ENCODE measurements at regions not wholly inside any gene's neighbourhood (a gene's known extent, or its start where the extent isn't known, plus 50 kb on each side); places are given as distances from the start of the nearest gene placed in this dataset.

DNA sequence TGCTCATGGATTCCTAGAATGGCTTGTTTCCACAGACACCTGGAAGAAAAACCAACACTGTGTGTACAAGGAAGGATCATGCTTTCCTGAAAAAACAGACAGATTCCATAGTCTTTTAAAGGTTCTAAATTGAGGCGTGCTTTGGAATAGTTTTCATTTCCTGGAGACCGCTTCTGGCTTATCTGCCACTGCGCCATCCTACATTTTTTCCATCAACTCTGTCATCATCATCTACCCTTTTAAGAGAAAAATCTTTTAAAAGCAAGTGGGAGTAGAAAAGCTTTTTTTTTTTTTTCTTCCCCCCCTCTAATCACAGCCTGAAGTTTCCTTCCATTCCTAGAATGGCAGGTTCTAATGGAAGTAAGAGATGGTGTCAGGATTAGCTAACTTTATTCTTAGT, 379.4 kb upstream of the C2CD4B start:
- intact Hi-C loops (cut with DNase I) = no loop called here
- TF ChIP-seq POLR2A (IDR thresholded peaks at IDR 0.05) (no peak), POLR2AphosphoS5 (IDR thresholded peaks at IDR 0.05; ENCODE audit: insufficient read depth in 1 of 2, low read depth in 1 of 2) (no peak)
- TF ChIP-seq, protein P1, sequence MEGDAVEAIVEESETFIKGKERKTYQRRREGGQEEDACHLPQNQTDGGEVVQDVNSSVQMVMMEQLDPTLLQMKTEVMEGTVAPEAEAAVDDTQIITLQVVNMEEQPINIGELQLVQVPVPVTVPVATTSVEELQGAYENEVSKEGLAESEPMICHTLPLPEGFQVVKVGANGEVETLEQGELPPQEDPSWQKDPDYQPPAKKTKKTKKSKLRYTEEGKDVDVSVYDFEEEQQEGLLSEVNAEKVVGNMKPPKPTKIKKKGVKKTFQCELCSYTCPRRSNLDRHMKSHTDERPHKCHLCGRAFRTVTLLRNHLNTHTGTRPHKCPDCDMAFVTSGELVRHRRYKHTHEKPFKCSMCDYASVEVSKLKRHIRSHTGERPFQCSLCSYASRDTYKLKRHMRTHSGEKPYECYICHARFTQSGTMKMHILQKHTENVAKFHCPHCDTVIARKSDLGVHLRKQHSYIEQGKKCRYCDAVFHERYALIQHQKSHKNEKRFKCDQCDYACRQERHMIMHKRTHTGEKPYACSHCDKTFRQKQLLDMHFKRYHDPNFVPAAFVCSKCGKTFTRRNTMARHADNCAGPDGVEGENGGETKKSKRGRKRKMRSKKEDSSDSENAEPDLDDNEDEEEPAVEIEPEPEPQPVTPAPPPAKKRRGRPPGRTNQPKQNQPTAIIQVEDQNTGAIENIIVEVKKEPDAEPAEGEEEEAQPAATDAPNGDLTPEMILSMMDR (IDR thresholded peaks at IDR 0.05) = no peak
- Histone ChIP-seq H3K9me3 (no peaks in the 10 kb centered on the region), H3K4me3 (no peak overlapping the region), H3K4me1 (peaks cover 22% of the 10 kb centered on the region), H3K36me3 (no peaks in the 10 kb centered on the region), H3K27me3 (no peaks in the 10 kb centered on the region), H3K27ac (no peak overlapping the region)
- no peak for DNase-seq (ENCODE audit: extremely low spot score in 2 of 2)

DNA sequence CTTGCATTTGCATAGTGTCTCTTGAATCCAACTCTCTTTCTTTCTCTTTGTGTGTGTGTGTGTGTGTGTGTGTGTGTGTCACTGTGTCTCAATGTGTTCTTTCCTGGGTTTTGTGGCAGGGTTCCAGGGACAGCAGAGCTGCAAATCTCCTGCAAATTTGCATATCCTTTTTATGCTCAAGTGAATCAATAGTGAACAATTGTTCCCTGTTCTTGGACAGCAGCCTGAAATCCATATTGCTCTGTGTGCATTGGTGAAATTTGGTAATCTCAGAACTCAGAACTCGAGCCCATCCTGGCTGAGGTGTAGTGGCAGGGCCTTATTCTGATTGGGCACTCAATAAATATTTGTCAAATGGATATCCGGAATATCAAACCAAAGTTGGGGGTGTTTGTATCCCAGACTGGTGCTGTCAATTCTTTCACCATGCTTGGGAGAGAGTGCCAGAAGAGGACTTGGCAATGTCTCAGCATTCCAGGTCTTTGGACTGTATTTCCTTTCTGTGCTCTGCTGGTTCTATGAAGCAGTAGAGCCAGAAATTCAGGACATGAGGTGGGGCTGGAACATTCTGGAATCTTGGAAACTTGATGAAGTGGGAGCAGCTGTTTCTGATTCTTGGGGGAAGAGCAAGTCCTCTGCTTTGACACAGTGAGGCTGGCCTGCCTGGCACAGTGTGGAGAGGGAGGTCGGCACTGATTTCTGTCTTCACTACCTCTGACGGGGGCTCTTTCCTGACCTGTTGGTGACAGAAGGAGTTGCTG, 380.6 kb upstream of the C2CD4B start:
- TF ChIP-seq, protein P1 (IDR thresholded peaks at IDR 0.05) = no peak
- TF ChIP-seq POLR2AphosphoS5 (IDR thresholded peaks at IDR 0.05; ENCODE audit: insufficient read depth in 1 of 2, low read depth in 1 of 2) (no peak), POLR2A (IDR thresholded peaks at IDR 0.05) (no peak)
- Histone ChIP-seq H3K4me3 (no peak overlapping the region), H3K4me1 (peaks cover 22% of the 10 kb centered on the region), H3K36me3 (no peaks in the 10 kb centered on the region), H3K27me3 (no peaks in the 10 kb centered on the region), H3K27ac (peak overlapping the region; percentile 61), H3K9me3 (no peaks in the 10 kb centered on the region)
- intact Hi-C loops (cut with DNase I) = no loop called here
- no peak for DNase-seq (ENCODE audit: extremely low spot score in 2 of 2)

DNA sequence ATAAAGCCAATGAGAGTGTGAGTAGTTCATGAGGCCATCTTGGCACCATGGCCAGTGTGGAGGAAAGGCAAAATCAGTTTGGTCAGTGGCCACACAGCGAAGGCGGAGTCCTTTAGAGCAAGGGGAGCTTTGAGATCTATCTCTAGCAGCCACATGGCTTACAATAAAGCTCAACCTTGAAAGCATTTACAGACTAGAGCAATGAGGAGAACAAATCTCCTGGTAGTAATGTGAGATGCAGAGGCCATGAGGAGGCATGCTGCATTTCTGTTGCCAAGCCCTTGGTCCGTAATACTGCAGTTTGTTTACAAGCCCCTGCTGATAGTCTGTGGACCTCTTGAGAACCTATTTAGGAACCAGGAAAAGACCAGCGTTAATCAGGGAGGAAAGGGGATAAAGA, 381.5 kb upstream of the C2CD4B start:
- intact Hi-C loops (cut with DNase I) = no loop called here
- H3K27me3 ChIP-seq = no peaks in the 10 kb centered on the region
- peak overlapping the region; percentile 61 for H3K27ac ChIP-seq
- H3K36me3 ChIP-seq = no peaks in the 10 kb centered on the region
- no peaks in the 10 kb centered on the region for H3K9me3 ChIP-seq
- TF ChIP-seq POLR2A (IDR thresholded peaks at IDR 0.05) = no peak
- TF ChIP-seq POLR2AphosphoS5 (IDR thresholded peaks at IDR 0.05; ENCODE audit: insufficient read depth in 1 of 2, low read depth in 1 of 2) = no peak
- TF ChIP-seq, protein P1 (IDR thresholded peaks at IDR 0.05) = no peak
- no peak for DNase-seq (ENCODE audit: extremely low spot score in 2 of 2)
- H3K4me3 ChIP-seq = no peak overlapping the region
- peaks cover 22% of the 10 kb centered on the region for H3K4me1 ChIP-seq

DNA sequence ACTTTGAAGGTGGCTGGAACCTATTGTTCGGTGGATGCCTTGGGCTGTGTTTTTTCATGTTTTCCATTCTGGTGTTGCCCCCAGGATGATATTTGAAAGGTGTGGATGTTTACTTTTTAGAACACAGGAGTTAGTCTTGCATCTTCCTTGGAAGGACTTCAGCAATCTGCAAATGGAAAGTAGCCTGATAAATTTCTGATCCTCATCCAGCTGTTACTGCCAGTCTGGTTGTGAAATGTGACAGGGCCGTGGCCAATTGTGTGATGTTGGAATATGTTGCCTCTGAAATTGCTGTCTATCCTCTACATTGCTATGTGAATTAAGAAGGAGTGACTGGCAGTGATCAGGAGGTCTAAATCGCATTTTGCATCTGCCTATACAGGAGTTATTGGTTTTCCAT, 382.5 kb upstream of the C2CD4B start:
- no peak for DNase-seq (ENCODE audit: extremely low spot score in 2 of 2)
- Histone ChIP-seq H3K27ac (no peak overlapping the region), H3K4me1 (peaks cover 22% of the 10 kb centered on the region), H3K9me3 (no peaks in the 10 kb centered on the region), H3K27me3 (no peaks in the 10 kb centered on the region), H3K36me3 (no peaks in the 10 kb centered on the region), H3K4me3 (no peak overlapping the region)
- intact Hi-C loops (cut with DNase I) = no loop called here
- TF ChIP-seq, protein P1 (IDR thresholded peaks at IDR 0.05) = no peak
- TF ChIP-seq POLR2AphosphoS5 (IDR thresholded peaks at IDR 0.05; ENCODE audit: insufficient read depth in 1 of 2, low read depth in 1 of 2) = no peak
- no peak for TF ChIP-seq POLR2A (IDR thresholded peaks at IDR 0.05)

DNA sequence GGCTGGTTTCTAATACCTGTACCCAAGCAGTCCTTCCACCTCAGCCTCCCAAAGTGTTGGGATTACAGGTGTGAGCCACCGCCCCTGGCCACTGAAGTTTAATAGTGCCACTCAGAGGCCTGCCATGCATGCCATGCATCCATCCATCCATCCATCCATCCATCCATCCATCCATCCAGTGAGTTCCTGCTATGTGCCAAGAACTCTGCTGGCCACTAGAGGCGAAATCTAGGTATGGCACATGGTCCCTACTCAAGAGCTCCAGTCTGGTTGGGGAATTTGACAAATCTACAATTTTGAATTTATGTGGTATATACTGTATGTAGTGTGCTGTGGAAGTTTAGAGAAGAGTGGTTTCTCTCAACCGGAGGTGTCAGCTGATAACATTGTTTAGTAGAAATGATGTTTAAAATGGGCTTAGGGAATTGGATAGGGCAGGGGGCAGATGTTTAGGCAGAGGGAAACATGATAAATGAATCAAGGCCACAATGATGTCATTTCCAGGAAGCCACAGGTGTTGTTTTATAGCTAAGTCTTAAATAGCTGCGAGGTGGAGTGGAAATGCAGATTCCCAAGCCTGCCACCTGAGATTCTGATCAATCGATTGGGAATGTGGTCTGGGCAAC, 384.4 kb upstream of the C2CD4B start:
- intact Hi-C loops (cut with DNase I) = no loop called here
- H3K4me3 ChIP-seq = no peak overlapping the region
- TF ChIP-seq POLR2AphosphoS5 (IDR thresholded peaks at IDR 0.05; ENCODE audit: insufficient read depth in 1 of 2, low read depth in 1 of 2) (no peak), POLR2A (IDR thresholded peaks at IDR 0.05) (no peak)
- TF ChIP-seq, protein P1 (IDR thresholded peaks at IDR 0.05) = peak in 1 of 3 experiments; percentile 9
- no peaks in the 10 kb centered on the region for H3K36me3 ChIP-seq
- H3K9me3 ChIP-seq = no peaks in the 10 kb centered on the region
- DNase-seq (ENCODE audit: extremely low spot score in 2 of 2) = no peak
- H3K4me1 ChIP-seq = peaks cover 22% of the 10 kb centered on the region
- no peaks in the 10 kb centered on the region for H3K27me3 ChIP-seq
- no peak overlapping the region for H3K27ac ChIP-seq
